ENCODE measurements at regions not wholly inside any gene's neighbourhood (a gene's known extent, or its start where the extent isn't known, plus 50 kb on each side); places are given as distances from the start of the nearest gene placed in this dataset.

GRCh38 chr5:135704616-135705015 lies 125.8 kb upstream of the CXCL14 start:
- H3K4me3 ChIP-seq (ENCODE audit: control insufficient read depth, low read depth, low read length), result no peak overlapping the region
- DNase-seq (ENCODE audit: low read depth), result no peak
- TF ChIP-seq CTCF (conservative IDR thresholded peaks at IDR 0.05; ENCODE audit: control insufficient read depth, insufficient read depth, low read depth, low read length), result no peak

- TF ChIP-seq CTCF (conservative IDR thresholded peaks at IDR 0.05; ENCODE audit: control insufficient read depth, insufficient read depth, low read depth, low read length), result no peak
- H3K4me3 ChIP-seq (ENCODE audit: control insufficient read depth, low read depth, low read length), result no peak overlapping the region
- no peak for DNase-seq (ENCODE audit: low read depth)
Measured at GRCh38 chr5:135703016-135703550, 124.3 kb upstream of the CXCL14 start.

- H3K4me3 ChIP-seq (ENCODE audit: control insufficient read depth, low read depth, low read length), result no peak overlapping the region
- TF ChIP-seq CTCF (conservative IDR thresholded peaks at IDR 0.05; ENCODE audit: control insufficient read depth, insufficient read depth, low read depth, low read length), result no peak
- DNase-seq (ENCODE audit: low read depth), result no peak
Measured at GRCh38 chr5:135702191-135702590, 123.4 kb upstream of the CXCL14 start.

- H3K4me3 ChIP-seq (ENCODE audit: control insufficient read depth, low read depth, low read length), result no peak overlapping the region
- DNase-seq (ENCODE audit: low read depth), result no peak
- TF ChIP-seq CTCF (conservative IDR thresholded peaks at IDR 0.05; ENCODE audit: control insufficient read depth, insufficient read depth, low read depth, low read length), result no peak
Measured at GRCh38 chr5:135700731-135701130, 121.9 kb upstream of the CXCL14 start.

GRCh38 chr5:135697959-135698345 lies 119.2 kb upstream of the CXCL14 start:
- no peak overlapping the region for H3K4me3 ChIP-seq (ENCODE audit: control insufficient read depth, low read depth, low read length)
- TF ChIP-seq CTCF (conservative IDR thresholded peaks at IDR 0.05; ENCODE audit: control insufficient read depth, insufficient read depth, low read depth, low read length), result no peak
- DNase-seq (ENCODE audit: low read depth), result no peak

GRCh38 chr5:135697251-135697958 lies 118.6 kb upstream of the CXCL14 start:
- TF ChIP-seq CTCF (conservative IDR thresholded peaks at IDR 0.05; ENCODE audit: control insufficient read depth, insufficient read depth, low read depth, low read length), result no peak
- DNase-seq (ENCODE audit: low read depth), result no peak
- no peak overlapping the region for H3K4me3 ChIP-seq (ENCODE audit: control insufficient read depth, low read depth, low read length)
